ENCODE measurements at regions not wholly inside any gene's neighbourhood (a gene's known extent, or its start where the extent isn't known, plus 50 kb on each side); places are given as distances from the start of the nearest gene placed in this dataset.

DNA sequence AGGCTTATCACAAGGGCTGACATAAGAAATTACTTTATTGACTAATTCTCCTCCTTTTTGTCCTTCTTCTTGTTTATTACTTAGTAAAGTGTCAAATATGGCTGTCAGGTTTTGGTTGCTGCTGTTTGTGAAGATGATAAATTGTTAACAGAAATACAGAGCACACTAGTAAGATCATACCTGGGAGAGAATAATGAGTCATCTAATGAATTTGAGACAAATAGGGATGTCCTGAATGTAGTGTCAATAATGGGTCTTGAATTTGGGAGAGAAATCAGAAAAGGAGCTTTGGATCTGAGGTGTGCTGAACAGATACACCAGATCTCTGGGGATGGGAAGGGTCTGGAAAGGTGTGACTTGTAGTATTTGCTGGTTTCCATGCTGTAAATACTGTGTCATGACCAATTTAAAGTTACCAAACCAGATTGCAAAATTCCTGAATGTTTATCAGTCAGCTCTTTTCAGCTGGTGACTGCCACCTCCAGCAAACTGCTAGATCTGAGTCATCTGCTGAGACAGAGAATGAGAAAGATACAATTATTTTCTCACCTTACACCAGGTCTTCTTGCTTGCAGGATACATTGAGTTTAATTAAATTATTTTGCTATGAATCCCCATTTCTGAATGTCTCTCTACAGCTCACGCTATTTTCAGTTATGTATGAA is 76.7 kb upstream of the SATB1 start:
- TF ChIP-seq, protein P1, sequence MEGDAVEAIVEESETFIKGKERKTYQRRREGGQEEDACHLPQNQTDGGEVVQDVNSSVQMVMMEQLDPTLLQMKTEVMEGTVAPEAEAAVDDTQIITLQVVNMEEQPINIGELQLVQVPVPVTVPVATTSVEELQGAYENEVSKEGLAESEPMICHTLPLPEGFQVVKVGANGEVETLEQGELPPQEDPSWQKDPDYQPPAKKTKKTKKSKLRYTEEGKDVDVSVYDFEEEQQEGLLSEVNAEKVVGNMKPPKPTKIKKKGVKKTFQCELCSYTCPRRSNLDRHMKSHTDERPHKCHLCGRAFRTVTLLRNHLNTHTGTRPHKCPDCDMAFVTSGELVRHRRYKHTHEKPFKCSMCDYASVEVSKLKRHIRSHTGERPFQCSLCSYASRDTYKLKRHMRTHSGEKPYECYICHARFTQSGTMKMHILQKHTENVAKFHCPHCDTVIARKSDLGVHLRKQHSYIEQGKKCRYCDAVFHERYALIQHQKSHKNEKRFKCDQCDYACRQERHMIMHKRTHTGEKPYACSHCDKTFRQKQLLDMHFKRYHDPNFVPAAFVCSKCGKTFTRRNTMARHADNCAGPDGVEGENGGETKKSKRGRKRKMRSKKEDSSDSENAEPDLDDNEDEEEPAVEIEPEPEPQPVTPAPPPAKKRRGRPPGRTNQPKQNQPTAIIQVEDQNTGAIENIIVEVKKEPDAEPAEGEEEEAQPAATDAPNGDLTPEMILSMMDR (conservative IDR thresholded peaks at IDR 0.05; ENCODE audit: low read depth, low read length): no peak
- no peak for TF ChIP-seq EZH2 (IDR thresholded peaks at IDR 0.05; ENCODE audit: borderline replicate concordance, low read depth, low read length, poor library complexity, severe bottlenecking)
